ENCODE measurements at regions not wholly inside any gene's neighbourhood (a gene's known extent, or its start where the extent isn't known, plus 50 kb on each side); places are given as distances from the start of the nearest gene placed in this dataset.
"Not testable (repeated sequence)": the region's sequence is repeated elsewhere in the genome, so short reads cannot be mapped to it uniquely, and the experiment has no call there.

DNA sequence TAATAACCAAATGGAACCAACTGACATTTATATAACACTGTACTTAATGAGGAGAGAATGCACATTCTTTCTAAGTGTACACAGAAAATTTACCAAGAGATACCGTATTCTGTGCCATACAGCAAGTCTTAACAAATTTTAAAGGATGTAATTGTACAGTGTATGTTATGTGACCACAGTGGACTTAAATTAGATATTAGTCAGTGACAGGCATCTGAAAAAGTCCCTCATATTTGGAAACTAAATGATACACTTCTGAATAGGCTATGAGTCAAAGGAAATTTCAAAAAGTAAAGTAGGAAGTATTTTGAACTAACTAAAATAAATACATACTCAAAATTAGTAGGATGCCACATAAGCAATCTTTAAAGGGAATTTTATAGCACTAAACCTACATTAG, 59.6 kb upstream of the P3H2 start:
- Histone ChIP-seq H3K27me3 (ENCODE audit: control insufficient read depth, insufficient read depth, low read length) (no peaks in the 10 kb centered on the region), H3K36me3 (ENCODE audit: control insufficient read depth, insufficient read depth, low read length) (no peaks in the 10 kb centered on the region), H3K4me3 (ENCODE audit: low read depth, low read length) (no peak overlapping the region)
- TF ChIP-seq, protein P1, sequence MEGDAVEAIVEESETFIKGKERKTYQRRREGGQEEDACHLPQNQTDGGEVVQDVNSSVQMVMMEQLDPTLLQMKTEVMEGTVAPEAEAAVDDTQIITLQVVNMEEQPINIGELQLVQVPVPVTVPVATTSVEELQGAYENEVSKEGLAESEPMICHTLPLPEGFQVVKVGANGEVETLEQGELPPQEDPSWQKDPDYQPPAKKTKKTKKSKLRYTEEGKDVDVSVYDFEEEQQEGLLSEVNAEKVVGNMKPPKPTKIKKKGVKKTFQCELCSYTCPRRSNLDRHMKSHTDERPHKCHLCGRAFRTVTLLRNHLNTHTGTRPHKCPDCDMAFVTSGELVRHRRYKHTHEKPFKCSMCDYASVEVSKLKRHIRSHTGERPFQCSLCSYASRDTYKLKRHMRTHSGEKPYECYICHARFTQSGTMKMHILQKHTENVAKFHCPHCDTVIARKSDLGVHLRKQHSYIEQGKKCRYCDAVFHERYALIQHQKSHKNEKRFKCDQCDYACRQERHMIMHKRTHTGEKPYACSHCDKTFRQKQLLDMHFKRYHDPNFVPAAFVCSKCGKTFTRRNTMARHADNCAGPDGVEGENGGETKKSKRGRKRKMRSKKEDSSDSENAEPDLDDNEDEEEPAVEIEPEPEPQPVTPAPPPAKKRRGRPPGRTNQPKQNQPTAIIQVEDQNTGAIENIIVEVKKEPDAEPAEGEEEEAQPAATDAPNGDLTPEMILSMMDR (IDR thresholded peaks at IDR 0.05; ENCODE audit: insufficient read depth, low read length, poor library complexity, severe bottlenecking), result no peak
- DNase-seq (ENCODE audit: low read depth), result no peak

- no peak for DNase-seq (ENCODE audit: low read depth)
- H3K4me3 ChIP-seq (ENCODE audit: low read depth, low read length), result no peak overlapping the region
- H3K27me3 ChIP-seq (ENCODE audit: control insufficient read depth, insufficient read depth, low read length), result no peaks in the 10 kb centered on the region
- H3K36me3 ChIP-seq (ENCODE audit: control insufficient read depth, insufficient read depth, low read length), result no peaks in the 10 kb centered on the region
- TF ChIP-seq, protein P1 (IDR thresholded peaks at IDR 0.05; ENCODE audit: insufficient read depth, low read length, poor library complexity, severe bottlenecking), result no peak
Measured at GRCh38 chr3:190178779-190179178, 58.1 kb upstream of the P3H2 start.

DNA sequence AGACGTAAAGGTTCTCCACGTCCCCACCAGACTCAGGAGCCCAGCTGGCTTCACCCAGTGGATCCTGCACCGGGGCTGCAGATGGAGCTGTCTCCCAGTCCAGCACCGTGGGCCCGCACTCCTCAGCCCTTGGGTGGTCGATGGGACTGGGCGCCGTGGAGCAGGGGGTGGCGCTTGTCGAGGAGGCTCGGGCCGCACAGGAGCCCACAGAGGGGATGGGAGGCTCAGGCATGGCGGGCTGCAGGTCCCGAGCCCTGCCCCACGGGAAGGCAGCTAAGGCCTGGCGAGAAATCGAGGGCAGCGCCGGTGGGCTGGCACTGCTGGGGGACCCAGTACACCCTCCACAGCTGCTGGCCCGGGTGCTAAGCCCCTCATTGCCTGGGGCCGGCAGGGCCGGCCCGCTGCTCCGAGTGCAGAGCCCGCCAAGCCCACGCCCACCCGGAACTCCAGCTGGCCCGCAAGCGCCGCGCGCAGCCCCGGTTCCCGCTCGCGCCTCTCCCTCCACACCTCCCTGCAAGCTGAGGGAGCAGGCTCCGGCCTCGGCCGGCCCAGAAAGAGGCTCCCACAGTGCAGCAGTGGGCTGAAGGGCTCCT, 56.3 kb upstream of the P3H2 start:
- not testable (repeated sequence) for DNase-seq (ENCODE audit: low read depth); H3K4me3 ChIP-seq (ENCODE audit: low read depth, low read length); H3K27me3 ChIP-seq (ENCODE audit: control insufficient read depth, insufficient read depth, low read length); H3K36me3 ChIP-seq (ENCODE audit: control insufficient read depth, insufficient read depth, low read length)

DNA sequence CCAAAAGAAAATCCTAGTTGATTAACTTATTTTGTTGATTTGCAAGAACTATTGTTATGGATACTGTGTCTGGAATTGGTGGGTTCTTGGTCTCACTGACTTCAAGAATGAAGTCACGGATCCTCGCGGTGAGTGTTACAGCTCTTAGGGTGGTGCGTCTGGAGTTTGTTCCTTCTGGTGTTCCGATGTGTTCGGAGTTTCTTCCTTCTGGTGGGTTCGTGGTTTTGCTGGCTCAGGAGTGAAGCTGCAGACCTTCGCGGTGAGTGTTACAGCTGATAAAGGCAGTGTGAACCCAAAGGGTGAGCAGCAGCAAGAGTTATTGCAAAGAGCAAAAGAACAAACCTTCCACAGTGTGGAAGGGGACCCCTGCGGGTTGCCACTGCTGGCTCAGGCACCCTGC, 55.4 kb upstream of the P3H2 start:
- not testable (repeated sequence) for H3K36me3 ChIP-seq (ENCODE audit: control insufficient read depth, insufficient read depth, low read length); H3K4me3 ChIP-seq (ENCODE audit: low read depth, low read length); H3K27me3 ChIP-seq (ENCODE audit: control insufficient read depth, insufficient read depth, low read length); DNase-seq (ENCODE audit: low read depth)

DNA sequence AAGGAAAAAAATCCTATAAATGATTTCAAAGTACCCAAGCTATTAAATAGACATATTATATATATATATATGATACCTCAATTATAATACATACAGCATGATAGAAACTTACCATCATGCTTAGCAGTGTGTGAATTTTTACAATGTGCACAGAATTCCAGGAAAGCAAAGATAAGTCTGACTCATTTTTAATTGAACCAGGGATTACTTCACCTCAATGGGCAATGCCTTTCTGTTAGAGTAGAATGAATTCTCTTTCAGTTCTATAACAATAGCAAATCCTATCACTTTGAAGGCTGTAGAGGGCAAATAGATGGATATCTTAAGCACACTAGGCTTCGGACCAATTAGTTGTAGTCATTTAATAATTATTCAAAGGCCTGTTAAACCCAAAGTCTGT, 54.8 kb upstream of the P3H2 start:
- Histone ChIP-seq H3K4me3 (ENCODE audit: low read depth, low read length) (no peak overlapping the region), H3K27me3 (ENCODE audit: control insufficient read depth, insufficient read depth, low read length) (no peaks in the 10 kb centered on the region), H3K36me3 (ENCODE audit: control insufficient read depth, insufficient read depth, low read length) (no peaks in the 10 kb centered on the region)
- no peak for DNase-seq (ENCODE audit: low read depth)
- TF ChIP-seq, protein P1 (IDR thresholded peaks at IDR 0.05; ENCODE audit: insufficient read depth, low read length, poor library complexity, severe bottlenecking), result no peak

DNA sequence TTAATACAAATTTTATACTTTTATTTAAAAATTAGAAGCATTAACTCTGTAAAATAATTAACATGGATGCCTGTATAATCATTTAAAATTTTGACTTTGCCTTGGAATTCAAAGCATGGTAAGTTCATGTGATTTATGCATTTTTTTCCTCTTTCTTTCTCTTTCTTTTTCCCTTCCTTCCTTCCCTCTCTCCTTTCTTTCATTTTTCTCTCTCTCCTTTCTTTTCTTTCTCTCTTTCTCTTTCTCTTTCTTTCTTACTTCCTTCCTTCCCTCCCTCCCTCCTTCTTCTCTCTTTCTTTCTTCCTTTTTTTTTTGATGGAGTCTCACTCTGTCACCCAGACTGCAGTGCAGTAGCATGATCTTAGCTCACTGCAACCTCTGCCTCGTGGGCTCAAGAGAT, 53.8 kb upstream of the P3H2 start:
- DNase-seq (ENCODE audit: low read depth), result no peak
- Histone ChIP-seq H3K36me3 (ENCODE audit: control insufficient read depth, insufficient read depth, low read length) (no peaks in the 10 kb centered on the region), H3K27me3 (ENCODE audit: control insufficient read depth, insufficient read depth, low read length) (no peaks in the 10 kb centered on the region), H3K4me3 (ENCODE audit: low read depth, low read length) (no peak overlapping the region)
- TF ChIP-seq, protein P1 (IDR thresholded peaks at IDR 0.05; ENCODE audit: insufficient read depth, low read length, poor library complexity, severe bottlenecking), result no peak

GRCh38 chr3:190173426-190173825, 52.7 kb upstream of the P3H2 start:
- Histone ChIP-seq H3K36me3 (ENCODE audit: control insufficient read depth, insufficient read depth, low read length) (no peaks in the 10 kb centered on the region), H3K4me3 (ENCODE audit: low read depth, low read length) (no peak overlapping the region), H3K27me3 (ENCODE audit: control insufficient read depth, insufficient read depth, low read length) (no peaks in the 10 kb centered on the region)
- TF ChIP-seq, protein P1 (IDR thresholded peaks at IDR 0.05; ENCODE audit: insufficient read depth, low read length, poor library complexity, severe bottlenecking), result no peak
- DNase-seq (ENCODE audit: low read depth), result no peak

Measured in kidney epithelial cell (primary cell).